Hepatocyte (in vitro differentiated cells): ENCODE measurements at regions not wholly inside any gene's neighbourhood (a gene's known extent, or its start where the extent isn't known, plus 50 kb on each side); places are given as distances from the start of the nearest gene placed in this dataset.

Source experiments
- EZH2phosphoT487 ChIP-seq: fragments of 200-600 bp; sonication (generic); IDR thresholded peaks from one replicate; pipeline ENCODE4 v1.6.1; 2018; ENCODE audit warnings: antibody characterized with exemption, mild to moderate bottlenecking, low read depth, moderate library complexity; ENCODE audit not compliant: unreplicated experiment, severe bottlenecking
- TF ChIP-seq, protein P1 (sequence below): fragments of 200-600 bp; sonication (generic); IDR thresholded peaks from 2 replicates; pipeline ENCODE4 v1.5.1; 2016; ENCODE audit warnings: antibody characterized with exemption, mild to moderate bottlenecking; ENCODE audit not compliant: poor library complexity

DNA sequence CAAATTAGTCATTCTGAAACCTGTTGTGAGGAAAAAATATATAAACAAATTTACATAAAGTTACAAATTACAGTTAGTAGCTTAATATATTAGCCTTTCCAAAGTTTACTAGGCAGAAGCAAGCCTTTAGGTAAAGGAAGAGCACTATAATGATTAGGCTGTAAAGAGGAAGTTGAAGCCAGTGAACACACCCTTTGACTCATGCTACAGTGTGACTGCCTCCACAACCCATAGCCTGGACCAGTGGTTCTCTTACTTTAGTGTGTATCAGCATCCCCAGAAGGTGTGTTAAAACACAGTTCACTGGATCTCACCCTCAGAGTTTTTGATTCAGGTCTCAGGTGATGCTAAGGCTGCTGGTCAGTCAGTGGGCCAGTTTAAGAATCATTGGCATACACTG lies 91.4 kb upstream of the DEFB112 start:
- TF ChIP-seq, protein P1, sequence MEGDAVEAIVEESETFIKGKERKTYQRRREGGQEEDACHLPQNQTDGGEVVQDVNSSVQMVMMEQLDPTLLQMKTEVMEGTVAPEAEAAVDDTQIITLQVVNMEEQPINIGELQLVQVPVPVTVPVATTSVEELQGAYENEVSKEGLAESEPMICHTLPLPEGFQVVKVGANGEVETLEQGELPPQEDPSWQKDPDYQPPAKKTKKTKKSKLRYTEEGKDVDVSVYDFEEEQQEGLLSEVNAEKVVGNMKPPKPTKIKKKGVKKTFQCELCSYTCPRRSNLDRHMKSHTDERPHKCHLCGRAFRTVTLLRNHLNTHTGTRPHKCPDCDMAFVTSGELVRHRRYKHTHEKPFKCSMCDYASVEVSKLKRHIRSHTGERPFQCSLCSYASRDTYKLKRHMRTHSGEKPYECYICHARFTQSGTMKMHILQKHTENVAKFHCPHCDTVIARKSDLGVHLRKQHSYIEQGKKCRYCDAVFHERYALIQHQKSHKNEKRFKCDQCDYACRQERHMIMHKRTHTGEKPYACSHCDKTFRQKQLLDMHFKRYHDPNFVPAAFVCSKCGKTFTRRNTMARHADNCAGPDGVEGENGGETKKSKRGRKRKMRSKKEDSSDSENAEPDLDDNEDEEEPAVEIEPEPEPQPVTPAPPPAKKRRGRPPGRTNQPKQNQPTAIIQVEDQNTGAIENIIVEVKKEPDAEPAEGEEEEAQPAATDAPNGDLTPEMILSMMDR = no peak
- TF ChIP-seq EZH2phosphoT487 = no peak
